SK-N-SH (cell line): ENCODE measurements at regions not wholly inside any gene's neighbourhood (a gene's known extent, or its start where the extent isn't known, plus 50 kb on each side); places are given as distances from the start of the nearest gene placed in this dataset.

Experiments used
- EP300 ChIP-seq, 2 experiments: IDR thresholded peaks; 2 replicates each; pipeline versions ENCODE4 v1.4.0 to v1.6.1; 2012; ENCODE audit warnings: borderline replicate concordance in 1 of 2, low read depth in 1 of 2, low read length in 1 of 2
- POLR2AphosphoS5 ChIP-seq: IDR thresholded peaks from 2 replicates; pipeline ENCODE4 v1.6.1; 2012; ENCODE audit warnings: low read depth, low read length
- TF ChIP-seq, protein P1 (sequence below): fragments of 200-600 bp; sonication (generic); IDR thresholded peaks from 2 replicates; pipeline ENCODE4 v1.6.1; 2017; ENCODE audit warnings: antibody characterized with exemption, mild to moderate bottlenecking, moderate library complexity
- TF ChIP-seq, protein P2 (sequence below): IDR thresholded peaks from 2 replicates; pipeline ENCODE4 v1.4.0; 2012; ENCODE audit warnings: low read depth
- TF ChIP-seq, protein P3 (sequence below): IDR thresholded peaks from 2 replicates; pipeline ENCODE4 v1.4.0; 2012; ENCODE audit warnings: low read depth, borderline replicate concordance

DNA sequence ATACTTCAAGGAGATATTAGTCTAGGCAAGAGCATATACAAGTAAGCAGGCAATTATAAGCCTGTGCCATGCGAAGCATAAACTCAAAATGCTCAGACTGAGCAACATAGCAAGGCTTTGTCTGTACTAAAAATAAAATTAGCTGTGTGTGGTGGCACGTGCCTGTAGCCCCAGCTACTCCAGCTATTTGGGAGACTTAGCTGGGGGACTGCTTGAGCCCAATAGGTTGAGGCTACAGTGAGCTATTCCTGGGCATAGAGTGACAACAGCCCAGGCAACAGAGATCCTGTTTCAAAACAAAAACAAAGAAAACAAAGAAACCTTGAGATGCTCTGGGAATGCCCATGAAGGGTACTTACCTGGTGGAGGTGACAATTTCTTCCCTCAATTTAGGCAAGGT lies 130.5 kb upstream of the ZNF608 start:
- TF ChIP-seq POLR2AphosphoS5 (no peak), EP300 (IDR thresholded peaks at IDR 0.05; ENCODE audit: borderline replicate concordance in 1 of 2, low read depth in 1 of 2, low read length in 1 of 2) (no peak)
- TF ChIP-seq, protein P1, sequence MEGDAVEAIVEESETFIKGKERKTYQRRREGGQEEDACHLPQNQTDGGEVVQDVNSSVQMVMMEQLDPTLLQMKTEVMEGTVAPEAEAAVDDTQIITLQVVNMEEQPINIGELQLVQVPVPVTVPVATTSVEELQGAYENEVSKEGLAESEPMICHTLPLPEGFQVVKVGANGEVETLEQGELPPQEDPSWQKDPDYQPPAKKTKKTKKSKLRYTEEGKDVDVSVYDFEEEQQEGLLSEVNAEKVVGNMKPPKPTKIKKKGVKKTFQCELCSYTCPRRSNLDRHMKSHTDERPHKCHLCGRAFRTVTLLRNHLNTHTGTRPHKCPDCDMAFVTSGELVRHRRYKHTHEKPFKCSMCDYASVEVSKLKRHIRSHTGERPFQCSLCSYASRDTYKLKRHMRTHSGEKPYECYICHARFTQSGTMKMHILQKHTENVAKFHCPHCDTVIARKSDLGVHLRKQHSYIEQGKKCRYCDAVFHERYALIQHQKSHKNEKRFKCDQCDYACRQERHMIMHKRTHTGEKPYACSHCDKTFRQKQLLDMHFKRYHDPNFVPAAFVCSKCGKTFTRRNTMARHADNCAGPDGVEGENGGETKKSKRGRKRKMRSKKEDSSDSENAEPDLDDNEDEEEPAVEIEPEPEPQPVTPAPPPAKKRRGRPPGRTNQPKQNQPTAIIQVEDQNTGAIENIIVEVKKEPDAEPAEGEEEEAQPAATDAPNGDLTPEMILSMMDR = no peak
- TF ChIP-seq, protein P2, sequence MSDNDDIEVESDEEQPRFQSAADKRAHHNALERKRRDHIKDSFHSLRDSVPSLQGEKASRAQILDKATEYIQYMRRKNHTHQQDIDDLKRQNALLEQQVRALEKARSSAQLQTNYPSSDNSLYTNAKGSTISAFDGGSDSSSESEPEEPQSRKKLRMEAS = no peak
- TF ChIP-seq, protein P3, sequence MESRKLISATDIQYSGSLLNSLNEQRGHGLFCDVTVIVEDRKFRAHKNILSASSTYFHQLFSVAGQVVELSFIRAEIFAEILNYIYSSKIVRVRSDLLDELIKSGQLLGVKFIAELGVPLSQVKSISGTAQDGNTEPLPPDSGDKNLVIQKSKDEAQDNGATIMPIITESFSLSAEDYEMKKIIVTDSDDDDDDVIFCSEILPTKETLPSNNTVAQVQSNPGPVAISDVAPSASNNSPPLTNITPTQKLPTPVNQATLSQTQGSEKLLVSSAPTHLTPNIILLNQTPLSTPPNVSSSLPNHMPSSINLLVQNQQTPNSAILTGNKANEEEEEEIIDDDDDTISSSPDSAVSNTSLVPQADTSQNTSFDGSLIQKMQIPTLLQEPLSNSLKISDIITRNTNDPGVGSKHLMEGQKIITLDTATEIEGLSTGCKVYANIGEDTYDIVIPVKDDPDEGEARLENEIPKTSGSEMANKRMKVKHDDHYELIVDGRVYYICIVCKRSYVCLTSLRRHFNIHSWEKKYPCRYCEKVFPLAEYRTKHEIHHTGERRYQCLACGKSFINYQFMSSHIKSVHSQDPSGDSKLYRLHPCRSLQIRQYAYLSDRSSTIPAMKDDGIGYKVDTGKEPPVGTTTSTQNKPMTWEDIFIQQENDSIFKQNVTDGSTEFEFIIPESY = no peak
